LHCN-M2 (cell line): ENCODE measurements at regions not wholly inside any gene's neighbourhood (a gene's known extent, or its start where the extent isn't known, plus 50 kb on each side); places are given as distances from the start of the nearest gene placed in this dataset.

Experiments
- DNase-seq: peaks from one replicate; pipeline ENCODE4 v3.0.0-alpha.2; 2012; ENCODE audit warnings: low read depth

GRCh38 chr14:51512316-51512715 lies 139.4 kb upstream of the FRMD6 start:
- no peak for DNase-seq

DNA sequence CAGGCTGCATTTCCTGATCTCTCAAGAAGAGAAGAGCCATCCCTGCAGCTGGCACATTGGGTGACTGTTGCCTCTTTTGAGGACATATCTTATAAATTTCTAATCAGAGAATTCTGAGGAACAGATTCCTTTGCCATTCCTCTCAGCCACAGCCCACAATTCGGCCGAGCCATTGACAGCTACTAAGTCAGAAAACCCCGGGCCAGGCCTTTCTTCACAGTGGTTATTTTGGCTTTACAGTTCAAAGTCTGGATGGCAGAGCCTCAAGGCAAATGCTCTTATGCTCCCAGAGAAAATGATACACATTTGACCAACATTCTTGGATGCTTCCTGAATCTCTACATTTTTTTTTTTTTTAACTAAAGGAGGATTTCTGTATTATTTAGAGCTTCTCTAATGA lies 138.4 kb upstream of the FRMD6 start:
- no peak for DNase-seq

DNA sequence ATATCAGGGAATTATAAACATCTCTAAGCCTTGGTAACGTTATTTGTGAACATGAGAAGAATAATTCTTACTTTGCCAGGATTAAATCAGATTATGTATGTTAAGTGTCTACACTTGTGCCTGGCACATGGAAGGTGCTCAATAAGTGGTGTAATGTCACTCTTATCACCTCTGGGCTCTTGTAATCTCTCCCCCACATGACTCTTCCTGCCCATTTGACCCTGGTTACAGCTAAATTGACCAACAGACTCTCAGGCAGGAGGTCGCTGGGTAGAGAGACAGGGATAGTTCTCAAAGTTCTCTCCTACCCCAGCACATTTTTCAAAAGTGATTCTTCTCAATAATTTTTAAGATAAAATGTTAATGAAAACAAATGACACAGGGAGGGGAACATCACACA lies 137.8 kb upstream of the FRMD6 start:
- DNase-seq = no peak

DNA sequence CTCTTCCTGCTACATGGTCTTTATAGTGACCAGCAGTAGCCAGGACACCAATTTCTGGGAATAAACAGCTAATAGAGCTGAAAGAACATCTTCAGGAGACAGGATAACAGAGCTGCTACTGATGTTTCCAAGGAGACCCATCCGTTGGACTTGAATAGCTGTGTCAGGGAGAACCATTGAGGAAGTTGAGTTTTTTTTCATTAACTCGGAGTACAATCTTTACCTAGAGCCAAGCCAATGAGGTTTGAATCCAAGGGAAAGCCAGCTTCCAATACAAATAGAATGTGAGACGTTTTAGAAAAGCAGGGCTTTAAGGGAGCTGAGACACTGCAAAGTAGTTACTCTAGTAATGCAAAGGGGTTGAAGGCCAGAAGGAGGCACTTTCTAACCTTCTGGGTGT lies 136.1 kb upstream of the FRMD6 start:
- no peak for DNase-seq

DNA sequence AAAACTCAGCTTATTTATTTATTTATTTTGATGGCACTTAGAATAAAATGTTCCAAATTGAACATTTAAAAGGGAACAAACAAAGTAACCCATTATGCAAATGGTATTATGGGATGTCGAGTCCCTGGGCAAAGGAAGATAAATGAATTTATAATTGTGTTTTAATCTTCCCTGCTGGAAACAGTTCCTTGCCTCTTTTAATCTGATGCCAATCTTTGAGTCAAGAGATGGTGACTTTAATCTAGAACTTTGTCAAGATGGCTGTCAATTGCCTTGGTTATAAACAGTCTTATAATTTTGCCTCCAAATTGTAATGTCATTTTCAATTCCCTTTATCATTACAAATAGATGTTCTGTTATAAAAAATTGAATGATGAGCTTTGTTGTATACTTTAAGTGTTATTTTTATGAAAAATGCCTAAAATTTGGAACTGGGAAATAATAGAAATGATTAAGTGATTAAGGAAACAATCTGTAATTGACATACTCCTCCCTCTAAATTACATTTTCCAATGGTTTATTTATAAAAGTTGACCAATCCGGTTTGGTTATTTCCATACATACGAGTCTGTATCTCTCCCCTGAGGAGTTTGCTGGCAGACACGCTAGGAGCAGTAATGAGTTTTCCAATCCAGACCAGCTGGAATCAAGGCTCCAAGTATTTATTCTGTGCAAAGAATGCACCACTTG lies 134.9 kb upstream of the FRMD6 start:
- no peak for DNase-seq

GRCh38 chr14:51518280-51518679 lies 133.4 kb upstream of the FRMD6 start:
- DNase-seq = no peak

DNA sequence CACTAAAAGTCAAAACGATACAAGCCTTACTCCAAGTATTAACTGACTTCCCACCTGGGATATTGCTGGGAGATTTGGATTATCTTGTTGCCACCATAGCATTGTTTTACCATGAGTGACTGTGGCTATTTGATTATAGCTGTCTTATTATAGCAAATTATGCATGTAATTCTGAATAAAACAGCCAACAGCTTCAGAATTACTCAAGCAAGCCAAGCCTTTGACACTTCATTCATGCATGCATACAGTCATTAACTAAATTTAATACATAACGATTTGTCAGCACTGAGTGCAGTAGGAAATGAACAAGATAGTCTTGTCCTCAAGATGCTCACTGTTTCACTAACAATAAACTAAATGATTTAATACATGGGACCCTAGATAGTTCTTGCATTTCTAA lies 133.0 kb upstream of the FRMD6 start:
- no peak for DNase-seq

DNA sequence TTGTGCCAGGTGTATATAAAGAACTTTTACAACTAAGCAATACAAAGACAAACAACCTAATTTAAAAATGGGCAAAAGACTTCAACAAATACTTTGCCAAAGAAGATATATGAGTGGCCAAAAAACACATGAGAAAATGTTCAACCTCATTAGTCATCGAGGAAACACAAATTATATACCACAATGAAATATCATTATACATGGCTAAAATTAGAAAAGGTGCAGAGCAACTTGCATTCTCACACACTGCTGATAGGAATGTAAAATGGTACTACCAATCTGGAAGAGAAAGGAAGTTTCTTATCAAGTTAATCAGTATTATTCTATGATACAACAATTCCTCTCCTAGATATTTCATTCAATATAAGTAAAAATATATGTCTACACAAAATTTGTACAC lies 131.6 kb upstream of the FRMD6 start:
- peak; percentile 51 for DNase-seq

GRCh38 chr14:51521764-51522163 lies 129.9 kb upstream of the FRMD6 start:
- peak; percentile 60 for DNase-seq

DNA sequence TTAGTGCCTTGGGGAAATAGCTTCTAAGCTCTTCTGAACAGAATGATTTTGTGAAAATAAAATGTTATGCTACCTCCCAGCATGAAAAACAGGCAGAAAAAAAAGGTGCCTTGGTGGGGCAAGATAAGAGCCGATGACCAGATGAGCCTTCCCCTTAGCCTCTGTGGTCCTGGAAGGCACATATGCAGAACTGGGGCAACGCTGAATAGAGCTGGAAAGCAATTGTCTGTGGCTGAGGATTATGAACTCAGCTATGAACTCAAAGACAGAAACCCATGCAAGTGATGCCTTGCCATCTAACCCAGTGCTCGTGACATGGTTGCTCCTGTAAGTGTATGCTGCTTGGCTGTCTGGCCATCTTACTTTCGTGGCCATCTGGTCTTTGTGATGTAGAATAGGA lies 128.5 kb upstream of the FRMD6 start:
- no peak for DNase-seq

GRCh38 chr14:51525739-51526138 lies 126.0 kb upstream of the FRMD6 start:
- no peak for DNase-seq

GRCh38 chr14:51527073-51527472 lies 124.6 kb upstream of the FRMD6 start:
- peak; percentile 55 for DNase-seq

DNA sequence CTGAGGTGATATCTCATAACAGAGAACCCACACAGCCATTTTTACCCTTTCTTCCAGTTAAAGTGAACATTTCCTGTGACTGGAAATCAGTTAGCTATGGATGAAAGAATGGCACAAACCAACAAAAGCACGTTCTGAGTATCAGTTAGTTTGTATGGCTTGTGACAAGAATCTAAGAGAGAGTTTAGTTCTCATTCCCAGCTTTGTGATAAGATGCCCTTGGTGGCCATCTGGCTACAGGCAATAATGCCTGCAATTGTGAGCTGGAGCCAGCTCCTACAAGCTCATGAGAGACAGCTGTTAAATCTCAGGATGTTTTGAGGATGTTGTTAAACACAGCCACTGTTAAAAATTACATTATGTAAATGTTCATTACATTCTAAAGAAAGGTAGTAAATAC lies 122.0 kb upstream of the FRMD6 start:
- DNase-seq = peak; percentile 34

DNA sequence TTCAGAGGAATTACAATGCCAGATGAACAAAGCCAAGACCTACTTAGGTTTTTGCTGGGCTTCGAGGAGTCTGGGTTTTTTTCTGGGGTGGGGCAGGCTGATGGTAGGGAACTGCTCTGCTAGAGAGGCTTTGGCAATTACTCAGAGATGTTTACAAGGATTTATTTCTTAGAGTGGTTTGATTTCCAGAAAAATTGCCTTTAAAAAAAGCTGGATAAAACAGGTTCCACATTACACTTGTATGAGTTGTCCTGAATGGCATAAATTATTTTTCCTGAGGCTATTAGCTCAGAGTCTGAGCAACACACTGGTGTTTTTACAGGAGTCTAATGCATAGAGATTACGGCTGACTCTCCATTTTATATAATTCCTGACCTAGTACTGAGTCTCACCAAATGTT lies 118.5 kb upstream of the FRMD6 start:
- peak; percentile 88 for DNase-seq

- DNase-seq = no peak
Observed at GRCh38 chr14:51533872-51534553, 117.7 kb upstream of the FRMD6 start.

- DNase-seq = peak; percentile 72
Observed at GRCh38 chr14:51534610-51535011, 117.1 kb upstream of the FRMD6 start.

DNA sequence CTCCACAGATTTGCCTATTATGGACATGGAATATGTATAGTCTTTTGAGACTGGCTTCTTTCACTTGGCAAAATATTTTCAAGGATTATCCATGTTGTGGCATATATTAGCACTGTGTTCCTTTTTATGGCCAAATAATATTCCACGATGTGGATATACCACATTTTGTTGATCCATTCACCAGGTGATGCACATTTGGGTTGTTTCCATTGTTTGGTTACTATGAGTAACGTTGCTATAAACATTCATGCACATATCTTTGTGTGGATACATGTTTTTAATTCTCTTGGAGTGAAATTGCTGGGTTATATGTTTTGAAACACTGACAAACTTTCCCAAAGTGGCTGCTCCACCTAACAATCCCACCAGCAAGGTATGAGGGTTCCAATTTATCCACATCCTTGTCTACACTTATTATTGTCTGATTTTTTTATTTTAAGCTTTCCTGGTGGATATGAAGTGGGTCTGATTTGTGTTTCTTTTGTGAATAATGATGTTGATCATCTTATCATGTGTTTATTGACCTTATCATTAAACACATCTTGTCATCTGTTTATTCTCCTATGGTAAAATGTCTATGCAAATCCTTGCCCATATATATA lies 116.2 kb upstream of the FRMD6 start:
- no peak for DNase-seq

- DNase-seq = no peak
Observed at GRCh38 chr14:51538973-51539372, 112.7 kb upstream of the FRMD6 start.

DNA sequence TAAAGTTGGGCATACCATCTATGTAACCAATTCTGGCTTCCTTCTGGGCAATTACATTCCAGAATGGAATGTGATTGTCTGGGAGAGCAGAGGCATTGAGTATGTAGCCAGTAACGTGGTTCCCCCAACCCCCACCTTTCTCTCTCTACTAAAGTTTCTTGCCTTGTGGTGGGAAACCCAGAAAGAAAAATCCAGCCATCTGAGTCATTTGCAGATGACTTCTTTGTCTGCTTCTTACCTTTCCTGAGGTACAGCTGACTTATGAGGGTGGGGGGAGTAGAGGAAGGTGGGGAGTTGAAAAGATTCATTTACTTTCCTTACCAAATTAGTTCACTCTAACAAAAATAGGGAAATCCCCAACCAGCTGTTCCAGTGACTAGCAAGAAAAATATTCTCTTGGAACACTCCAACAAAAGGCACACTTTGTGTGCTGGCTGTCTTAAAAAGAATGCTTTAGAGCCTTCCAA lies 112.1 kb upstream of the FRMD6 start:
- DNase-seq = peak; percentile 95

DNA sequence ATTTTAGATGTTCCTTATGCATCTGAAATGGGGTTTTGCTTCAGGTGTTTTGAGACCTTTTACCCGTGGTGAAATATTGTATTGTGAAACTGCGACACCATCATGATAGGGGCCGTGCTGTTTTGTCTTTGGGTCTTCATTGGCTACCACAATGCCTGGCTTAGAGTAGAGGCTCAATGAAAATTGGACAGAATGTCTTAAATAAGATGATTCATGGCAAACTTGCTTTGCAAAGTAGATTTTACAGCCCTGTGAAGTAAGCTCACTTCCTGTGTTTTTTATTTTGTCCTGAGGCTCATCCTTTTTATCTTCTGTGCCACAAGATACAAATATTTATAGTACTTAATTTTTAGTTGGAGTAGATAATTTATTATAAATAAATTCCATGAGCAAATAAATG lies 111.3 kb upstream of the FRMD6 start:
- DNase-seq = peak; percentile 75

- no peak for DNase-seq
Observed at GRCh38 chr14:51544471-51544870, 107.2 kb upstream of the FRMD6 start.

- DNase-seq = no peak
Observed at GRCh38 chr14:51544901-51545300, 106.8 kb upstream of the FRMD6 start.

DNA sequence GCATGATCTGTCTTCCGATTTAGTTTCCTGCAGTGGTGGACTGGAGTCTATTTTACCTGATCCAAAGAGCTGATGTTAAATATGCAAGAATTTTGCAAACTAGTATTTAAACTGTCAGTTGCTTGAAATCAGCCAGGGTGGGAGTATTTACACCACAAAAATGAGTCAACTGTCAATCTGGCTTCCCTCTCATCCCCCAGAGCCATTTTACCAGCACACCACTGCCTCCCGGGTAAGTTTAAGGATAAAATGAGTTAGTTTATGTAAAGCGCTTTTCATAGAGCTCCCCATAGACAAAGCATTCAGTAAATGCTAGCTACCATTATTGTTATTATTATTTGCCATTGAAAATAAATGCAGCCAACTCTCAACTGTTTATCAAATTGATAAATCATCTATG lies 106.3 kb upstream of the FRMD6 start:
- peak; percentile 59 for DNase-seq
